Esophagus squamous epithelium (tissue), 5 donors: ENCODE measurements at regions not wholly inside any gene's neighbourhood (a gene's known extent, or its start where the extent isn't known, plus 50 kb on each side); places are given as distances from the start of the nearest gene placed in this dataset.

Source experiments
- DNase-seq: peaks from one replicate; lab custom pipeline; 2025; lab: John Stamatoyannopoulos, UW
- H3K27ac ChIP-seq, 4 donors: fragments of 200-600 bp; sonication (generic); one replicate each; pipeline ENCODE4 v1.5.1; 2016 to 2019; ENCODE audit warnings: mild to moderate bottlenecking in 1 of 4
- H3K27me3 ChIP-seq, 4 donors: fragments of 200-600 bp; sonication (generic); 1 replicate in 3 of 4; 2 replicates in 1 of 4; pipeline versions ENCODE4 v1.5.1 to v1.6.0; 2017 to 2021; ENCODE audit warnings: antibody characterized with exemption in 1 of 4
- H3K36me3 ChIP-seq, 3 donors: fragments of 200-600 bp; sonication (generic); one replicate each; pipeline ENCODE4 v1.5.1; 2016 to 2019
- H3K4me1 ChIP-seq, 3 donors: fragments of 200-600 bp; sonication (generic); one replicate each; pipeline ENCODE4 v1.5.1; 2017 to 2019
- H3K4me3 ChIP-seq, 4 donors: fragments of 200-600 bp; sonication (generic); 1 replicate in 3 of 4; 2 replicates in 1 of 4; pipeline ENCODE4 v1.5.1; 2016 to 2019; ENCODE audit warnings: mild to moderate bottlenecking in 2 of 4, moderate library complexity in 1 of 4
- H3K9me3 ChIP-seq, 3 donors: fragments of 200-600 bp; sonication (generic); one replicate each; pipeline ENCODE4 v1.5.1; 2016 to 2019
- POLR2A ChIP-seq, 4 donors: fragments of 450-650 bp; IDR thresholded peaks; one replicate each; pipeline ENCODE4 v1.6.1; 2017; ENCODE audit warnings: antibody characterized with exemption in 4 of 4, mild to moderate bottlenecking in 4 of 4, moderate library complexity in 3 of 4
- WGBS, 2 donors: methylation state at CpG; one replicate each; pipeline ENCODE4 v1.1.5; 2018; 5-methylcytosine and 5-hydroxymethylcytosine counted together
- intact Hi-C: fragments of 100-400 bp; cut with DNase I; formaldehyde crosslinking; loops from one replicate; pipeline ENCODE4 v1.15.0; 2022
- TF ChIP-seq, protein P1 (sequence below), 6 experiments: fragments of 450-650 bp in 4 of 6; fragments of 200-600 bp in 2 of 6; sonication (generic) in 2 of 6; IDR thresholded peaks; one replicate each; pipeline ENCODE4 v1.5.1; 2016 to 2019; ENCODE audit warnings: antibody characterized with exemption in 6 of 6, mild to moderate bottlenecking in 4 of 6, moderate library complexity in 4 of 6
- donor health status: DM: yes; HTN: yes; CAD: no.

GRCh38 chr5:26003966-26004365, 1034.4 kb downstream of the CDH9 start:
- Histone ChIP-seq H3K27me3 (no peaks in the 10 kb centered on the region), H3K4me3 (no peak overlapping the region), H3K9me3 (no peaks in the 10 kb centered on the region), H3K4me1 (no peaks in the 10 kb centered on the region), H3K27ac (no peak overlapping the region), H3K36me3 (no peaks in the 10 kb centered on the region)
- WGBS, 2 donors: 49 to 51% methylated on average over 3 of the region's 3 CpGs
- DNase-seq: no peak
- TF ChIP-seq POLR2A (IDR thresholded peaks at IDR 0.05): no peak
- TF ChIP-seq, protein P1, sequence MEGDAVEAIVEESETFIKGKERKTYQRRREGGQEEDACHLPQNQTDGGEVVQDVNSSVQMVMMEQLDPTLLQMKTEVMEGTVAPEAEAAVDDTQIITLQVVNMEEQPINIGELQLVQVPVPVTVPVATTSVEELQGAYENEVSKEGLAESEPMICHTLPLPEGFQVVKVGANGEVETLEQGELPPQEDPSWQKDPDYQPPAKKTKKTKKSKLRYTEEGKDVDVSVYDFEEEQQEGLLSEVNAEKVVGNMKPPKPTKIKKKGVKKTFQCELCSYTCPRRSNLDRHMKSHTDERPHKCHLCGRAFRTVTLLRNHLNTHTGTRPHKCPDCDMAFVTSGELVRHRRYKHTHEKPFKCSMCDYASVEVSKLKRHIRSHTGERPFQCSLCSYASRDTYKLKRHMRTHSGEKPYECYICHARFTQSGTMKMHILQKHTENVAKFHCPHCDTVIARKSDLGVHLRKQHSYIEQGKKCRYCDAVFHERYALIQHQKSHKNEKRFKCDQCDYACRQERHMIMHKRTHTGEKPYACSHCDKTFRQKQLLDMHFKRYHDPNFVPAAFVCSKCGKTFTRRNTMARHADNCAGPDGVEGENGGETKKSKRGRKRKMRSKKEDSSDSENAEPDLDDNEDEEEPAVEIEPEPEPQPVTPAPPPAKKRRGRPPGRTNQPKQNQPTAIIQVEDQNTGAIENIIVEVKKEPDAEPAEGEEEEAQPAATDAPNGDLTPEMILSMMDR (IDR thresholded peaks at IDR 0.05): no peak
- intact Hi-C loops: no loop called here

DNA sequence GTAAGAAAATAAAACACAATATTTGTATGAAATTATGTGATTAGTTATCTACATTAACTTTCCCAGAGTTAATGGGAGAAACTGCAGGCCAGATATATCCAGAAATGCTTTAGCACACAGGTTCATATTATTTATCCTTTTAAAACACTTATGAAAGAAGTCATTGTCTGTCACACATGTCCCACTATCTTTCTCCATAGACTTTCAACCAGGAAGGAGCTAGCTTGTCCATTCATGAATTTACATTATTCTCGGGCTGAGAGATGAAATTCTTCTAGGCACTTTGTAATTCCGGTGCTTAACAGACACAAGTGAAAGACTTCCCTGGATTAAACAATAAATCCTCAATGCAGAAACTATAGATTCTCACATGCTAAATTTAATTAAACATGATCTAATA, 1043.2 kb downstream of the CDH9 start:
- H3K27me3 ChIP-seq: no peaks in the 10 kb centered on the region
- DNase-seq: no peak
- TF ChIP-seq, protein P1 (IDR thresholded peaks at IDR 0.05): no peak
- TF ChIP-seq POLR2A (IDR thresholded peaks at IDR 0.05): no peak
- H3K4me1 ChIP-seq: no peaks in the 10 kb centered on the region
- intact Hi-C loops: no loop called here
- H3K4me3 ChIP-seq: no peak overlapping the region
- no peak overlapping the region for H3K27ac ChIP-seq
- 57 to 69% methylated on average over 2 of the region's 2 CpGs for WGBS, 2 donors
- H3K36me3 ChIP-seq: no peaks in the 10 kb centered on the region
- H3K9me3 ChIP-seq: peaks cover 0 to 4% (median 0%) of the 10 kb centered on the region in 3 donors

DNA sequence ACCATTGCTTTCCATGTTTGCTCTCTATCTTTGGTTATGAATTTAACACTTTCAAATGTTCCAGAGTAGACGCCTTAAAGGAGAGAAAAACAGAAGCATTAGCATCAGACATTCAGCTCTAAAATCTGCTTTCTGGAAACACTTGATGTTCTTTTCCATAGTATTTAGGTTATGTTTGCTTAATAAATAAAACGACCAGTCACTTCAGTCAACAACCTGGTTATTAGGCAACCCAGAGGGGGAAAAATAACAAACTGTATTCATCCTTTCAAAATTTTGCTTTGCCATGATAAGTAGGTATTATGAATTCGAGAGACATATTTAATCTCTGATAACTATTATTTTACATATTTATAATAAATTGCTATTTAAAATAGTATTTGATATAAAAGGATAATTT, 1044.7 kb downstream of the CDH9 start:
- Histone ChIP-seq H3K27me3 (no peaks in the 10 kb centered on the region), H3K27ac (no peak overlapping the region), H3K4me1 (no peaks in the 10 kb centered on the region), H3K9me3 (peaks cover 0 to 4% (median 0%) of the 10 kb centered on the region in 3 donors), H3K4me3 (no peak overlapping the region), H3K36me3 (no peaks in the 10 kb centered on the region)
- no peak for DNase-seq
- intact Hi-C loops: no loop called here
- TF ChIP-seq, protein P1 (IDR thresholded peaks at IDR 0.05): no peak
- no peak for TF ChIP-seq POLR2A (IDR thresholded peaks at IDR 0.05)
- WGBS, 2 donors: 43 to 57% methylated on average over 3 of the region's 3 CpGs

GRCh38 chr5:25991639-25992038, 1046.7 kb downstream of the CDH9 start:
- no peaks in the 10 kb centered on the region for H3K36me3 ChIP-seq
- 90 to 91% methylated on average over 16 to 17 of the region's 18 CpGs for WGBS, 2 donors
- H3K27me3 ChIP-seq: no peaks in the 10 kb centered on the region
- H3K4me3 ChIP-seq: no peak overlapping the region
- no peak for TF ChIP-seq POLR2A (IDR thresholded peaks at IDR 0.05)
- TF ChIP-seq, protein P1 (IDR thresholded peaks at IDR 0.05): no peak
- peaks cover 0 to 4% (median 0%) of the 10 kb centered on the region in 3 donors for H3K9me3 ChIP-seq
- intact Hi-C loops: no loop called here
- no peak for DNase-seq
- no peak overlapping the region for H3K27ac ChIP-seq
- H3K4me1 ChIP-seq: no peaks in the 10 kb centered on the region

DNA sequence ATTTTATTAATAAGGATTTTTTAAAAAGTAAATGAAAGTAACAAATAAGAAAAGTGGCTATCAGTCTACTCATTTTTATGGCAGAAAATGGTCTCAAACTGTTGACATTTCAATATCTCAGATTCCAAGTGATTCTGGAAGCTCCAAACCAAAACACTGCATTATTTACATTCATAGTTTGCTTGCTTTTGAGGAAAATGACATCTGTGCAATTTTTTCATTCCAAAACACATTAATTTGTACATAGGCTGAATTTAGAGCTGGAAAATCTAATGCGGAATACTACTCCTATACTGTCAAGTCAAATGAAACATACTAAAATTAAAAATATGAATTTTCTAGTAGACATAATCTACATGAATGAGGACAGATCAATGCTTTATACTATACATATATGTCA, 1047.6 kb downstream of the CDH9 start:
- H3K27me3 ChIP-seq: no peaks in the 10 kb centered on the region
- 92 to 100% methylated on average over 1 of the region's 1 CpG for WGBS, 2 donors
- H3K9me3 ChIP-seq: peaks cover 0 to 4% (median 0%) of the 10 kb centered on the region in 3 donors
- no peak overlapping the region for H3K27ac ChIP-seq
- no peak for DNase-seq
- intact Hi-C loops: no loop called here
- no peak for TF ChIP-seq POLR2A (IDR thresholded peaks at IDR 0.05)
- TF ChIP-seq, protein P1 (IDR thresholded peaks at IDR 0.05): no peak
- H3K4me3 ChIP-seq: no peak overlapping the region
- no peaks in the 10 kb centered on the region for H3K4me1 ChIP-seq
- H3K36me3 ChIP-seq: no peaks in the 10 kb centered on the region
